AG04450 (cell line): ENCODE measurements at regions not wholly inside any gene's neighbourhood (a gene's known extent, or its start where the extent isn't known, plus 50 kb on each side); places are given as distances from the start of the nearest gene placed in this dataset.
A peak's percentile ranks its signal among the peaks of the same experiment; 100 is the strongest.

Source experiments
- CTCF ChIA-PET: fragments of 300-600, 350-600 bp; formaldehyde crosslinking; extraction: SDS; loops from one replicate; lab custom pipeline; 2022; ENCODE audit warnings: antibody characterized with exemption, inconsistent platforms; lab: Charles Lee
- POLR2A ChIA-PET: fragments of 350-600 bp; formaldehyde crosslinking; extraction: SDS; loops from one replicate; lab custom pipeline; 2021; ENCODE audit warnings: antibody characterized with exemption, inconsistent platforms; lab: Yijun Ruan, JAX
- DNase-seq: peaks from one replicate; pipeline ENCODE4 v3.0.0-alpha.2; 2011; ENCODE audit warnings: low read depth, low spot score
- H3K27ac ChIP-seq: one replicate; pipeline ENCODE4 v1.5.1; 2012; ENCODE audit warnings: low read depth, low read length, control low read depth
- H3K27me3 ChIP-seq: one replicate; pipeline ENCODE4 v1.6.0; 2012; ENCODE audit warnings: low read length; ENCODE audit not compliant: control insufficient read depth, insufficient read depth
- H3K4me3 ChIP-seq: 2 replicates; pipeline ENCODE4 v1.5.1; 2011; ENCODE audit warnings: mild to moderate bottlenecking, low read depth, low read length, control low read depth
- H3K9me3 ChIP-seq: 2 replicates; pipeline ENCODE4 v1.5.1; 2012; ENCODE audit warnings: low read length; ENCODE audit not compliant: control insufficient read depth, insufficient read depth
- CTCF ChIP-seq: IDR thresholded peaks from 2 replicates; pipeline ENCODE4 v1.5.1; 2011; ENCODE audit warnings: low read depth, low read length, control low read depth, inconsistent platforms

DNA sequence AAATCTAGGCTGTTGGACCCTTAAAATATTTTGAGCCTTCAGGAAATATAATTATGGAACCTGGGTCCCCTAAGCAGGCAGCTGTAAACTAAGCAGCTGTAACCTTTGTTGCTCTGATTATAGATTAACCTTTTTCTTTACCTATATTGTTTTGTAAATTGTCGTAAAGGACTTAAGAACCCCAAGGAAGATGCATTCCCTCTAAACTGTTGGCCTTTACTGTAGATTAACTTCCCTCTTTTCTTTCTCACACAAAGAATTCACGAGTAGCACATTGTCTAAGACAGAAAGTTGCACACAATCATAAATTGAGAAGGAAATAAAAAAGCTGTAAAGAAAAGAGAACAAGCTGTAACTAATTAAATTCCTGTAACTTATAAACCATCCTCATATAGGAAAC is 877.3 kb downstream of the ROBO2 start:
- no peak for TF ChIP-seq CTCF
- Histone ChIP-seq H3K27me3 (no peaks in the 10 kb centered on the region), H3K27ac (no peak overlapping the region), H3K4me3 (no peak overlapping the region), H3K9me3 (no peaks in the 10 kb centered on the region)
- ChIA-PET CTCF (interaction anchor here (0.6 kb wide), 1 partner anchor 518 kb away, joined by 3 read pairs; no protein-coding TSS in a partner anchor), POLR2A (no interaction called here)
- DNase-seq = no peak

GRCh38 chr3:77919244-77919643 is 879.3 kb downstream of the ROBO2 start:
- Histone ChIP-seq H3K27ac (no peak overlapping the region), H3K9me3 (no peaks in the 10 kb centered on the region), H3K4me3 (no peak overlapping the region), H3K27me3 (no peaks in the 10 kb centered on the region)
- DNase-seq = no peak
- CTCF ChIA-PET = no interaction called here
- POLR2A ChIA-PET = no interaction called here
- TF ChIP-seq CTCF = no peak

- Histone ChIP-seq H3K9me3 (no peaks in the 10 kb centered on the region), H3K4me3 (no peak overlapping the region), H3K27ac (no peak overlapping the region), H3K27me3 (no peaks in the 10 kb centered on the region)
- DNase-seq = peak; percentile 13
- TF ChIP-seq CTCF = no peak
- ChIA-PET POLR2A (no interaction called here), CTCF (no interaction called here)
These were observed 891.5 kb downstream of the ROBO2 start for GRCh38 chr3:77931255-77932009.

GRCh38 chr3:77932926-77933325 is 893.0 kb downstream of the ROBO2 start:
- no peak for DNase-seq
- ChIA-PET CTCF (no interaction called here), POLR2A (no interaction called here)
- no peaks in the 10 kb centered on the region for H3K9me3 ChIP-seq
- TF ChIP-seq CTCF = no peak
- no peak overlapping the region for H3K4me3 ChIP-seq
- H3K27ac ChIP-seq = no peak overlapping the region
- H3K27me3 ChIP-seq = no peaks in the 10 kb centered on the region

DNA sequence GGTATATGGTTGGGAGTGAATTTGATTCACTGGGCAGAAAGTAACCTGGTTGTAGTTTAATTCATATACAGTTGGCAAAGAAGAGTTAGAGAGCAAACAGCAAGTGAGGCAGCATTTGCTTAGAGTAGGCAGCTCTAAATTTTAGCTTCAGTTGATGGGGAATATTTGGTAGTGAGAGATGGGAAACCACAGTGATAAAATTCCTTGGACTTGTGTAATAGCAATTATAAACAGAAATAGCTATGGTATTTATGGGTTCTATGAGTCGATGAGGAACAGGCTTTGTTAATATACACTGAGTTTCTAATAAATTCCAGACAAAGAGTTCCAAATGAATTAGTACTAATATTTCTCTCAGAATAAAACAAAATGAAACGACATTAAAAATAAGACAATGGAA is 894.0 kb downstream of the ROBO2 start:
- no peak for DNase-seq
- no peak for TF ChIP-seq CTCF
- ChIA-PET CTCF (no interaction called here), POLR2A (no interaction called here)
- Histone ChIP-seq H3K9me3 (no peaks in the 10 kb centered on the region), H3K27ac (no peak overlapping the region), H3K4me3 (no peak overlapping the region), H3K27me3 (no peaks in the 10 kb centered on the region)
